NCI-H82 treated with DMSO at 0.1 percent for 48 hours (cell line): ENCODE measurements at regions not wholly inside any gene's neighbourhood (a gene's known extent, or its start where the extent isn't known, plus 50 kb on each side); places are given as distances from the start of the nearest gene placed in this dataset.
"Not testable (repeated sequence)": the region's sequence is repeated elsewhere in the genome, so short reads cannot be mapped to it uniquely, and the experiment has no call there.

Experiments used
- DNase-seq: peaks from one replicate; lab custom pipeline; 2025; ENCODE audit not compliant: unreplicated experiment; lab: John Stamatoyannopoulos, UW

- no peak for DNase-seq
Measured at GRCh38 chr2:225895126-225895525, 495.6 kb downstream of the NYAP2 start.

GRCh38 chr2:225894236-225894980, 494.9 kb downstream of the NYAP2 start:
- no peak for DNase-seq

GRCh38 chr2:225893151-225893550, 493.6 kb downstream of the NYAP2 start:
- no peak for DNase-seq

GRCh38 chr2:225891771-225892170, 492.3 kb downstream of the NYAP2 start:
- DNase-seq = no peak

- DNase-seq = no peak
Measured at GRCh38 chr2:225891013-225891412, 491.5 kb downstream of the NYAP2 start.

GRCh38 chr2:225889452-225889851, 489.9 kb downstream of the NYAP2 start:
- DNase-seq = peak; percentile 58

GRCh38 chr2:225867071-225867470, 467.6 kb downstream of the NYAP2 start:
- no peak for DNase-seq

GRCh38 chr2:225865468-225865867, 466.0 kb downstream of the NYAP2 start:
- DNase-seq = no peak

- no peak for DNase-seq
Measured at GRCh38 chr2:225864394-225864793, 464.9 kb downstream of the NYAP2 start.

GRCh38 chr2:225842939-225843338, 443.4 kb downstream of the NYAP2 start:
- no peak for DNase-seq

GRCh38 chr2:225841314-225841713, 441.8 kb downstream of the NYAP2 start:
- no peak for DNase-seq

- no peak for DNase-seq
Measured at GRCh38 chr2:225837328-225837727, 437.8 kb downstream of the NYAP2 start.

- DNase-seq = no peak
Measured at GRCh38 chr2:225824748-225825449, 425.4 kb downstream of the NYAP2 start.

- DNase-seq = no peak
Measured at GRCh38 chr2:225821351-225821750, 421.8 kb downstream of the NYAP2 start.

GRCh38 chr2:225820826-225821225, 421.3 kb downstream of the NYAP2 start:
- no peak for DNase-seq

GRCh38 chr2:225814554-225814953, 415.0 kb downstream of the NYAP2 start:
- DNase-seq = no peak

GRCh38 chr2:225806105-225806504, 406.6 kb downstream of the NYAP2 start:
- DNase-seq = no peak

- DNase-seq = not testable (repeated sequence)
Measured at GRCh38 chr2:225802076-225802475, 402.6 kb downstream of the NYAP2 start.

GRCh38 chr2:225797394-225797793, 397.9 kb downstream of the NYAP2 start:
- no peak for DNase-seq

GRCh38 chr2:225794652-225795400, 395.3 kb downstream of the NYAP2 start:
- DNase-seq = no peak

GRCh38 chr2:225793736-225794550, 394.4 kb downstream of the NYAP2 start:
- no peak for DNase-seq
